Activated CD8-positive, alpha-beta memory T cell treated with anti-CD3 and anti-CD28 coated beads, Interleukin-2, amount 10 ng/mL, durations not matched to agents 7 days and 5 days (primary cell): ENCODE measurements at regions not wholly inside any gene's neighbourhood (a gene's known extent, or its start where the extent isn't known, plus 50 kb on each side); places are given as distances from the start of the nearest gene placed in this dataset.
"Not testable (repeated sequence)": the region's sequence is repeated elsewhere in the genome, so short reads cannot be mapped to it uniquely, and the experiment has no call there.

Source experiments
- ATAC-seq: fragments of 150-1000 bp; cut with Tn5 transposase; one replicate; pipeline ENCODE4 v1.10.0; 2021; ENCODE audit warnings: moderate library complexity
- CTCF ChIA-PET: fragments of 350-600 bp; sonication (Branson Sonifier 250); formaldehyde crosslinking; loops from one replicate; lab custom pipeline; 2021; ENCODE audit warnings: antibody characterized with exemption; lab: Charles Lee
- DNase-seq: peaks from one replicate; pipeline ENCODE4 v3.0.0-alpha.2; 2020
- H3K27ac Mint-ChIP-seq: one replicate; pipeline ENCODE4 v1.8.0; 2021; ENCODE audit warnings: mild to moderate bottlenecking, mixed read lengths
- H3K27me3 Mint-ChIP-seq: one replicate; pipeline ENCODE4 v1.8.0; 2021; ENCODE audit warnings: mixed read lengths
- H3K36me3 Mint-ChIP-seq: one replicate; pipeline ENCODE4 v1.8.0; 2021; ENCODE audit warnings: mild to moderate bottlenecking, mixed read lengths
- H3K4me1 Mint-ChIP-seq: one replicate; pipeline ENCODE4 v1.8.0; 2021; ENCODE audit warnings: mixed read lengths
- H3K4me3 Mint-ChIP-seq: one replicate; pipeline ENCODE4 v1.8.0; 2021; ENCODE audit warnings: mild to moderate bottlenecking, moderate library complexity, mixed read lengths
- H3K9me3 Mint-ChIP-seq: one replicate; pipeline ENCODE4 v1.8.0; 2022; ENCODE audit warnings: low read depth, mixed read lengths

- CTCF ChIA-PET = interaction anchor here (2.1 kb wide), 1 partner anchor 54 kb away, joined by 10 read pairs; no protein-coding TSS in a partner anchor
- Mint-ChIP-seq H3K9me3 (no peaks in the 10 kb centered on the region), H3K4me1 (no peaks in the 10 kb centered on the region), H3K27ac (no peak overlapping the region), H3K4me3 (no peak overlapping the region), H3K27me3 (peaks cover 5% of the 10 kb centered on the region), H3K36me3 (no peaks in the 10 kb centered on the region)
- DNase-seq (no peak), ATAC-seq (no peak)
These were observed 127.1 kb downstream of the S1PR1 start for GRCh38 chr1:101363891-101364318.

- H3K27me3 Mint-ChIP-seq = peaks cover 3% of the 10 kb centered on the region
- H3K27ac Mint-ChIP-seq = no peak overlapping the region
- ATAC-seq (no peak), DNase-seq (no peak)
- no peaks in the 10 kb centered on the region for H3K9me3 Mint-ChIP-seq
- CTCF ChIA-PET = interaction anchor here (1.0 to 2.1 kb wide), 2 partner anchors 13 to 55 kb away, joined by 3 to 10 read pairs; no protein-coding TSS in a partner anchor
- H3K4me1 Mint-ChIP-seq = no peaks in the 10 kb centered on the region
- no peak overlapping the region for H3K4me3 Mint-ChIP-seq
- no peaks in the 10 kb centered on the region for H3K36me3 Mint-ChIP-seq
These were observed 127.7 kb downstream of the S1PR1 start for GRCh38 chr1:101364370-101365120.

GRCh38 chr1:101365186-101365585 lies 128.4 kb downstream of the S1PR1 start:
- CTCF ChIA-PET = interaction anchor here (1.0 to 2.1 kb wide), 2 partner anchors 13 to 56 kb away, joined by 3 to 10 read pairs; no protein-coding TSS in a partner anchor

GRCh38 chr1:101365878-101366277 lies 129.1 kb downstream of the S1PR1 start:
- CTCF ChIA-PET = interaction anchor here (1.2 kb wide), 1 partner anchor 56 kb away, joined by 3 read pairs; no protein-coding TSS in a partner anchor
- DNase-seq (no peak), ATAC-seq (no peak)
- peaks cover 11% of the 10 kb centered on the region for H3K27me3 Mint-ChIP-seq
- H3K9me3 Mint-ChIP-seq = no peaks in the 10 kb centered on the region
- H3K27ac Mint-ChIP-seq = no peak overlapping the region
- no peaks in the 10 kb centered on the region for H3K36me3 Mint-ChIP-seq
- H3K4me1 Mint-ChIP-seq = peaks cover 2% of the 10 kb centered on the region
- H3K4me3 Mint-ChIP-seq = no peak overlapping the region

More at GRCh38 chr1:101365186-101365585, 128.4 kb downstream of the S1PR1 start:
- no peak for ATAC-seq
- DNase-seq = no peak
- no peaks in the 10 kb centered on the region for H3K4me1 Mint-ChIP-seq
- H3K27ac Mint-ChIP-seq = no peak overlapping the region
- H3K4me3 Mint-ChIP-seq = no peak overlapping the region
- no peaks in the 10 kb centered on the region for H3K9me3 Mint-ChIP-seq
- no peaks in the 10 kb centered on the region for H3K36me3 Mint-ChIP-seq
- peaks cover 8% of the 10 kb centered on the region for H3K27me3 Mint-ChIP-seq

- no peak for ATAC-seq
- Mint-ChIP-seq H3K27ac (no peak overlapping the region), H3K36me3 (no peaks in the 10 kb centered on the region), H3K9me3 (no peaks in the 10 kb centered on the region), H3K4me3 (no peak overlapping the region), H3K4me1 (peaks cover 10% of the 10 kb centered on the region), H3K27me3 (peaks cover 11% of the 10 kb centered on the region)
- no peak for DNase-seq
- CTCF ChIA-PET = interaction anchor here (1.2 to 2.6 kb wide), 2 partner anchors 9 to 57 kb away, joined by 3 to 16 read pairs; no protein-coding TSS in a partner anchor
These were observed 129.8 kb downstream of the S1PR1 start for GRCh38 chr1:101366513-101367215.

GRCh38 chr1:101367630-101368029 lies 130.8 kb downstream of the S1PR1 start:
- DNase-seq (no peak), ATAC-seq (no peak)
- H3K9me3 Mint-ChIP-seq = peaks cover 3% of the 10 kb centered on the region
- H3K27me3 Mint-ChIP-seq = peaks cover 15% of the 10 kb centered on the region
- no peak overlapping the region for H3K4me3 Mint-ChIP-seq
- CTCF ChIA-PET = interaction anchor here (1.6 to 2.6 kb wide), 2 partner anchors 10 to 58 kb away, joined by 8 to 16 read pairs; no protein-coding TSS in a partner anchor
- H3K4me1 Mint-ChIP-seq = peaks cover 13% of the 10 kb centered on the region
- H3K27ac Mint-ChIP-seq = no peak overlapping the region
- peaks cover 4% of the 10 kb centered on the region for H3K36me3 Mint-ChIP-seq

- Mint-ChIP-seq H3K27ac (no peak overlapping the region), H3K27me3 (peaks cover 26% of the 10 kb centered on the region), H3K4me3 (no peak overlapping the region), H3K9me3 (peaks cover 6% of the 10 kb centered on the region), H3K36me3 (peaks cover 10% of the 10 kb centered on the region), H3K4me1 (peaks cover 13% of the 10 kb centered on the region)
- ATAC-seq = no peak
- CTCF ChIA-PET = interaction anchor here (1.0 to 2.9 kb wide), 4 partner anchors 12 to 61 kb away, joined by 3 to 17 read pairs (median 11); no protein-coding TSS in a partner anchor
- DNase-seq = no peak
These were observed 133.7 kb downstream of the S1PR1 start for GRCh38 chr1:101370488-101370887.

- DNase-seq (peak; percentile 46), ATAC-seq (peak; percentile 93)
- peaks cover 13% of the 10 kb centered on the region for H3K4me1 Mint-ChIP-seq
- CTCF ChIA-PET = interaction anchor here (1.0 to 2.9 kb wide), 4 partner anchors 13 to 62 kb away, joined by 3 to 17 read pairs (median 11); no protein-coding TSS in a partner anchor
- H3K27me3 Mint-ChIP-seq = peaks cover 26% of the 10 kb centered on the region
- no peak overlapping the region for H3K4me3 Mint-ChIP-seq
- no peak overlapping the region for H3K27ac Mint-ChIP-seq
- peaks cover 6% of the 10 kb centered on the region for H3K9me3 Mint-ChIP-seq
- H3K36me3 Mint-ChIP-seq = peaks cover 10% of the 10 kb centered on the region
These were observed 134.4 kb downstream of the S1PR1 start for GRCh38 chr1:101371259-101371658.

DNA sequence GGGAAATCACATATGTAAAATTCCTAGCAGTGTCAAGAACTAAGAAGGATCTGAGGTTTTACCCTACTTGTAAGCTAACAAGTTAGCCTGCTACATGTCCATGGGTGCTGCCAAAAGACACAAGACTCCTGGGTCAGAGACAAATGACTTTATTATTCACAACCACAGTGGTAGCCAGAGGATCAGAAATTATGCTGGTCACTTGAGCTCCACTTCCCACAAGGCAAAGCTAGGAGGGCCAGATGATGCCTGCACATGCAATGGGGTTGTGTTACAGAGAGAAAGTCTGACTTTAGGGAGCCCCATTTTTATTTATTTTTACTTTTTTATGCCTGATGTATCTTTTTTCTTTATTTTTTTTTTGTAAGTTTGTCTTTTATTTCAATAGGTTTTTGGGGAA lies 136.8 kb downstream of the S1PR1 start:
- H3K9me3 Mint-ChIP-seq = peaks cover 7% of the 10 kb centered on the region

GRCh38 chr1:101375448-101375847 lies 138.6 kb downstream of the S1PR1 start:
- not testable (repeated sequence) for ATAC-seq, H3K9me3 Mint-ChIP-seq, H3K27ac Mint-ChIP-seq, DNase-seq, H3K4me3 Mint-ChIP-seq
- Mint-ChIP-seq H3K4me1 (peaks cover 30% of the 10 kb centered on the region), H3K27me3 (peaks cover 21% of the 10 kb centered on the region), H3K36me3 (peaks cover 12% of the 10 kb centered on the region)
- CTCF ChIA-PET = interaction anchor here (1.2 kb wide), 1 partner anchor 66 kb away, joined by 4 read pairs; no protein-coding TSS in a partner anchor

More for the DNA sequence above, 136.8 kb downstream of the S1PR1 start:
- no peak for DNase-seq
- H3K27ac Mint-ChIP-seq = no peak overlapping the region
- peaks cover 31% of the 10 kb centered on the region for H3K27me3 Mint-ChIP-seq
- H3K4me3 Mint-ChIP-seq = no peak overlapping the region
- CTCF ChIA-PET = no interaction called here
- H3K4me1 Mint-ChIP-seq = peaks cover 13% of the 10 kb centered on the region
- peaks cover 12% of the 10 kb centered on the region for H3K36me3 Mint-ChIP-seq
- ATAC-seq = no peak

DNA sequence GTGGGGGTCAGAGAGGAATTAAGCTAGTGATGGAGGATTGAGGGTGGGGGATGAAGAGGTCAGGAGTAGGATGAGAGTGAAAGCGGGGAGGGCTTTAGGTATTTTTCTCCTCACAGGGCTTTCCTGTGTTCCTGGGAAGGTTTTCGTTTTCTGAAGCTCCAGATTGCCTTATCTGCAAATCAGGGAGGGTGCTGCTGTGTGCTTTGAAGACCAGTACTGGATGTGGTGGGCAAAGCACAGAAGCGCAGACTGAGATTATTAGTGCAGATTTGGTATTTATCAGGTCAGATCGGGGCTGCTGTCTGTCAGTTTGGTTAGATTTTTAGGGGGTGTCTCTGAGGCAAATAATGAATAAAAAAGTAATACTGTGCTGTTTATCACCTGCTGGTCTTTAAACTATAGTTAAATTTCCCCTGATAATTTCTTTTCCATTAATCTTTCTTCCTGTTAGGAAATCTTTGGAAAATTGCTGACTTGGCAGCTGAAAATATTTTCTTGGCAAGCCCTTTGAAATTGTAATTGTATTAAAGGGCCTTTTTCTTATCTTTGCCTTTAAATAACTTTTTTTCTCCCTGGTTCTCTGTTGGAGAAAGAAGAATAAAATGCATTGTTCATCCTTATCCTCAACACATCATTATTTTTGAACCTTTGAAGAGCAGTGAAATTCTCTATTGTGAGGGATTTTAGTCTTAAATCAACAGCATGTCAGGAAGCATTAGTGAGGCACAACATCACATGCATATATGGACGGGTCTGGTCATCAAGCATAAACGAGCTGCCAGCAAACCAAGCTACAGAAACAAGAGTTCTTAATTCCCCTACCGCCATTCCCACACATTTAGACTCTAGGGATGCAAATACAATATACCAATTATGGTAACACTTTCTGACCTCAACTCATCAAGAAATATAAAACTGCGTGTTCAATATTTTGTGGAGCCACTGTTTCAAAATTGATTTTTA lies 139.6 kb downstream of the S1PR1 start:
- Mint-ChIP-seq H3K27ac (no peak overlapping the region), H3K4me1 (peaks cover 25% of the 10 kb centered on the region), H3K36me3 (peaks cover 12% of the 10 kb centered on the region), H3K27me3 (peaks cover 20% of the 10 kb centered on the region), H3K9me3 (peaks cover 8% of the 10 kb centered on the region), H3K4me3 (no peak overlapping the region)
- no peak for ATAC-seq
- CTCF ChIA-PET = interaction anchor here (1.2 kb wide), 1 partner anchor 67 kb away, joined by 4 read pairs; no protein-coding TSS in a partner anchor
- DNase-seq = no peak

GRCh38 chr1:101377084-101377835 lies 140.4 kb downstream of the S1PR1 start:
- H3K27ac Mint-ChIP-seq = no peak overlapping the region
- DNase-seq = no peak
- CTCF ChIA-PET = interaction anchor here (1.1 kb wide), 1 partner anchor 12 kb away, joined by 3 read pairs; no protein-coding TSS in a partner anchor

More at GRCh38 chr1:101377084-101377835, 140.4 kb downstream of the S1PR1 start:
- Mint-ChIP-seq H3K36me3 (peaks cover 12% of the 10 kb centered on the region), H3K4me1 (peaks cover 21% of the 10 kb centered on the region), H3K27me3 (peaks cover 19% of the 10 kb centered on the region), H3K4me3 (no peak overlapping the region), H3K9me3 (peaks cover 8% of the 10 kb centered on the region)
- no peak for ATAC-seq
